Aorta (tissue), 5 donors: ENCODE measurements at regions not wholly inside any gene's neighbourhood (a gene's known extent, or its start where the extent isn't known, plus 50 kb on each side); places are given as distances from the start of the nearest gene placed in this dataset.

ENCODE experiments used
- ATAC-seq: fragments of 200-7000 bp; cut with Tn5 transposase; one replicate; pipeline ENCODE4 v1.9.1; 2022; ENCODE audit warnings: moderate library complexity; ENCODE audit not compliant: low FRiP score
- DNase-seq, 2 donors: peaks; one replicate each; pipeline ENCODE4 v3.0.0-alpha.2; 2020
- H3K27ac ChIP-seq, 2 donors: one replicate each; pipeline ENCODE4 v1.5.1; 2013; ENCODE audit warnings: low read length in 2 of 2, mild to moderate bottlenecking in 2 of 2, moderate library complexity in 2 of 2, control low read depth in 1 of 2, inconsistent platforms in 1 of 2, low read depth in 1 of 2
- H3K27me3 ChIP-seq, 2 donors: one replicate each; pipeline ENCODE4 v1.6.1; 2013; ENCODE audit warnings: control low read depth in 1 of 2, low read length in 1 of 2, mild to moderate bottlenecking in 1 of 2, moderate library complexity in 1 of 2; ENCODE audit not compliant: insufficient read depth in 2 of 2, control insufficient read depth in 1 of 2
- H3K36me3 ChIP-seq, 2 donors: one replicate each; pipeline ENCODE4 v1.6.1; 2013; ENCODE audit warnings: control low read depth in 1 of 2, low read length in 1 of 2, mild to moderate bottlenecking in 1 of 2; ENCODE audit not compliant: insufficient read depth in 2 of 2, control insufficient read depth in 1 of 2
- H3K4me1 ChIP-seq, 2 donors: one replicate each; pipeline ENCODE4 v1.6.1; 2013; ENCODE audit warnings: low read length in 2 of 2, control low read depth in 1 of 2, mild to moderate bottlenecking in 1 of 2, moderate library complexity in 1 of 2; ENCODE audit not compliant: insufficient read depth in 2 of 2, control insufficient read depth in 1 of 2
- H3K4me3 ChIP-seq, 2 donors: one replicate each; pipeline ENCODE4 v1.5.1; 2013; ENCODE audit warnings: low read length in 2 of 2, control low read depth in 1 of 2, mild to moderate bottlenecking in 1 of 2
- H3K9me3 ChIP-seq: one replicate; pipeline ENCODE4 v1.6.1; 2013; ENCODE audit warnings: mild to moderate bottlenecking, low read length; ENCODE audit not compliant: control insufficient read depth
- whole genome bisulfite sequencing, 2 donors: extraction: QIAGEN DNeasy Blood & Tissue Kit; methylation state at CpG; one replicate each; pipeline ENCODE4 v1.1.7; 2013; 5-methylcytosine and 5-hydroxymethylcytosine counted together
- intact Hi-C, 2 donors: fragments of 100-400 bp; cut with DNase I; formaldehyde crosslinking; loops; one replicate each; pipeline versions ENCODE4 v1.14.2 to v1.15.0; 2022
- donor health status: healthy with polysubstance abuse.
- donor health status: Bipolar disorder and iron deficiency.
- donor health status: DM: no; HTN: no; CAD: no.
- donor health status: DM: no; HTN: no; CAD: no.
- donor health status: DM: yes; HTN: yes; CAD: no.

DNA sequence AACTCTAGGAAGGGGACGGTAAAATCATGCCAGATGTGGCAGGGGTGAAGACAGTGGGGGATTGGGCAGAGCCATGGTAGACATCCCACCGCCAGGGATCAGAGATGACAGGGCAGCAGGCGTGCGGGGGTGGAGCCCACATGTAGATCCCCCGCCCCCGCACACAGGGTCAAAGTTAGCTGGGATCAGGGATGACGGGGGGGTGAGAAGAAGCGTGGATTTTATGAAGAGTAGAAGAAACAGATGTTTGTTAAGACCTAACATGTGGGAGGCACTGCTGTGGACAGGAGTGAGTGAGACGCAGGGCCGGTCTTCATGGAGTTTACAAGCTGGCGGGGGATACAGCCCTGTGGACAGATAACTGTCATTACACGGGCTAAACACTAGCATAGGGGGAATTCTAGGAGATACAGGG is 154.0 kb upstream of the KLF14 start:
- Histone ChIP-seq H3K9me3 (no peaks in the 10 kb centered on the region), H3K27me3 (no peaks in the 10 kb centered on the region), H3K4me3 (no peak overlapping the region), H3K4me1 (peaks cover 0 to 7% of the 10 kb centered on the region in 2 donors), H3K36me3 (peaks cover 0 to 4% of the 10 kb centered on the region in 2 donors), H3K27ac (no peak overlapping the region)
- no peak for ATAC-seq
- intact Hi-C loops, result no loop called here
- DNase-seq, result no peak
- 93 to 95% methylated on average over 12 of the region's 12 CpGs for WGBS, 2 donors

DNA sequence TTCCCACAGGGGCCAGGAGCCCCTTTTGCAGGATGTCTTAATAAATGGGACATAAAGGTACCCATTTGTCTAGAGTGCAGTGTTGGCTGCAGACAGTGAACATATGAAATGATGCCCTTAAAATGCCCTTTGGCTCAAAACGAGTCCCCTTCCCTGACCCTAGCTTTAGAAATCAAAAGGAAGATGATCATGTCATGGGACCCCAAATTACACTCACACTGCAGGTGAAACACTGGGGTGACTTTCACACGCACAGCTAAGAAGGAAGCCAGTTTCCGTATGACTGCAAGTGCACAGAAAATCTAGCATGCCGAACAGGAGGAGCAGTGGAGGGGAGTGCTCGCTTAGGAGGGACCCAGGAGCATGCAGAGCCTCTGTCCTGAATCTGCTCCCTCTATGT is 154.5 kb upstream of the KLF14 start:
- 54 to 58% methylated on average over 5 of the region's 5 CpGs for WGBS, 2 donors
- DNase-seq (no peak), ATAC-seq (no peak)
- H3K36me3 ChIP-seq, result peaks cover 0 to 4% of the 10 kb centered on the region in 2 donors
- intact Hi-C loops, result no loop called here
- H3K27ac ChIP-seq, result peak overlapping the region in 1 of 2 donors; percentile 12
- no peaks in the 10 kb centered on the region for H3K27me3 ChIP-seq
- peaks cover 0 to 7% of the 10 kb centered on the region in 2 donors for H3K4me1 ChIP-seq
- no peaks in the 10 kb centered on the region for H3K9me3 ChIP-seq
- H3K4me3 ChIP-seq, result no peak overlapping the region

DNA sequence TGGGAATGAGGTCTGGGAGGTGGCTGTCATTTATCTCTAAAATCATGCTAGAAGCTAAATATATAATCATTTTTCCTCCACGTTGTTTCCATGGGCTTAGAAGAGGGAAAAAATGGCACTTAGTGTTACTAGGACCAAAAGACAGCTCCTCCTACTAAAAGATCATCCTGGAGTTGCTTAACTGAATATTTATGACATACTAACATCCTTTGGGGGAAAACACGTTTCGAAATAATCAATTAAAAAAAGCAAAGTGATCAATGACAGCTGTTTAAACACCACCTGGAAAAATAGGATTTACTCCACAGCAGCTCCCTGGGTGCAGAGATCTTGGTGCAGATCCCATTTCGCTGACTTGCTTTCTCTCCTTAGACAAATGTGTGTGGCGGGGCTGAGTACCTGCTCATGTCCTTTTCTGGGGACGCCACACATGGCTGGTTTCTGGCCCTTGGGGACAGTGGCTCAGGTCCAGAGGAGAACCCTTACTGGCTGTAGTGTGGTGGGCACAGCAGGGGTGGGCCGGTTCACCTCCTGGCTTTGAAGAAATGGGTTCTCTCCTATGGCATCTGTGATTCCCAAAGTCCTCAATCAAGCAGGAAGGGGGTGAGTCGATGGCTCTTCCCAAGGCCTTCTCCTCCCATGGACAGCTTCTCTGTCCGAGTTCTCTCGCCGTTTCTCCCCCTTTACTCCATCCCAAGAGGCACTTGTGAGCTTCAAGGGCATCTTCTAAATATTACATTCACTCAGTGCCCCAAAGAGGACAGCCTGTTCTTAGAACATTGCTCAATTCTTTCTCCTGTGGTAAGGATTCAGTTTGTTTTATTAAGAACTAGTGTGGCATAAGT is 156.4 kb upstream of the KLF14 start:
- Histone ChIP-seq H3K27me3 (no peaks in the 10 kb centered on the region), H3K4me3 (no peak overlapping the region), H3K9me3 (no peaks in the 10 kb centered on the region), H3K36me3 (no peaks in the 10 kb centered on the region), H3K4me1 (peaks cover 0 to 5% of the 10 kb centered on the region in 2 donors), H3K27ac (peak overlapping the region; percentile 10 to 58)
- DNase-seq, result no peak
- WGBS, 2 donors, result 75 to 80% methylated on average over 11 of the region's 11 CpGs
- intact Hi-C loops, result loop anchor here in 1 of 2 donors (5.0 to 10.0 kb wide), 3 partner anchors 114 to 534 kb away; no protein-coding TSS in a partner anchor
- peak; percentile 19 for ATAC-seq

DNA sequence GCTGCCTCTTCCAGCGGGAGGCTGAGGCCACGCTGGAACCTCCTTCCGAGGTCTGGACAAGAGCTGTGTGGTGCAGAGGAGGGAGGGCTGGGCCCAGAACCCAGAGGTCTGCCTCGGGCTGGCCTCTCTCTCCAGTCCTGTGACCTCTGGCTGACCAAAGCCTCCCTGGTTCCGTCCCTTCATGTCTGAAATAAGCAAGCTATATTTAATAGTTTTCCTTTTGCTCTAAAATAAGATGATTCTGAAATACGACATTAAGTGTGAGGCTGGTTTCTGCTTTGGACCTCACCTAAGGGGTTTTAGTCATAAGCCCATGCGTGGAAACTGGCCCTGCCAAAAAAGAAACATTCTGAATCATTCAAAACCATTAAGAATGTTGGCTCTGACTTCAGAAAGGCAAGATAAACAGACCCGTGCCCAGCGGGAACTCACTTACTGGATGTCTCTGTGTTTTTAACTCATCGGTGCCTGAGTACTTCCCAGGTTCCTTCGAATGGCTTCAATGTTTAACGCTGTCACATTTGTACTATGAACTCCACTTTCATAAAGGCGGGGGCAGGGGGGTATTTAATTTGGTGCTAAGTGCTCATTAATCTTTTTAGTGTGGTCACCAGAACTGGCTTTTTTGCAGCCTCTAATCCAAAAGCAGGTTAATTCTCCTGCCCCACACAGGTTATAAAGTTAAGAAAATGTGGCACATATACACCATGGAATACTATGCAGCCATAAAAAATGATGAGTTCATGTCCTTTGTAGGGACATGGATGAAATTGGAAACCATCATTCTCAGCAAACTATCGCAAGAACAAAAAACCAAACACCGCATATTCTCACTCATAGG is 157.5 kb upstream of the KLF14 start:
- no peaks in the 10 kb centered on the region for H3K36me3 ChIP-seq

GRCh38 chr7:130893441-130893894 is 159.5 kb upstream of the KLF14 start:
- H3K36me3 ChIP-seq, result no peaks in the 10 kb centered on the region
- H3K9me3 ChIP-seq, result no peaks in the 10 kb centered on the region
- H3K4me1 ChIP-seq, result peaks cover 0 to 3% of the 10 kb centered on the region in 2 donors
- no peak overlapping the region for H3K4me3 ChIP-seq
- DNase-seq, result no peak
- H3K27ac ChIP-seq, result peak overlapping the region; percentile 47 to 80
- 6 to 9% methylated on average over 7 of the region's 7 CpGs for WGBS, 2 donors
- peak; percentile 45 for ATAC-seq
- intact Hi-C loops, result loop anchor here in 1 of 2 donors (5.0 to 10.0 kb wide), 3 partner anchors 111 to 531 kb away; no protein-coding TSS in a partner anchor
- no peaks in the 10 kb centered on the region for H3K27me3 ChIP-seq

More for the DNA sequence above, 157.5 kb upstream of the KLF14 start:
- peak; percentile 85 for ATAC-seq
- WGBS, 2 donors, result 12 to 16% methylated on average over 13 of the region's 15 CpGs
- no peak overlapping the region for H3K4me3 ChIP-seq
- intact Hi-C loops, result loop anchor here in 1 of 2 donors (5.0 to 10.0 kb wide), 3 partner anchors 113 to 533 kb away; no protein-coding TSS in a partner anchor
- DNase-seq, result peak; percentile 80 to 85
- H3K27ac ChIP-seq, result peak overlapping the region; percentile 10 to 99
- H3K9me3 ChIP-seq, result no peaks in the 10 kb centered on the region
- H3K27me3 ChIP-seq, result no peaks in the 10 kb centered on the region
- H3K4me1 ChIP-seq, result peaks cover 0 to 5% of the 10 kb centered on the region in 2 donors

- ATAC-seq (no peak), DNase-seq (peak; percentile 66 to 87)
- H3K27ac ChIP-seq, result peak overlapping the region; percentile 30 to 80
- H3K27me3 ChIP-seq, result no peaks in the 10 kb centered on the region
- intact Hi-C loops, result loop anchor here in 1 of 2 donors (5.0 to 10.0 kb wide), 3 partner anchors 110 to 530 kb away; no protein-coding TSS in a partner anchor
- 43 to 47% methylated on average over 14 of the region's 14 CpGs for WGBS, 2 donors
- H3K4me3 ChIP-seq, result no peak overlapping the region
- no peaks in the 10 kb centered on the region for H3K9me3 ChIP-seq
- no peaks in the 10 kb centered on the region for H3K4me1 ChIP-seq
- no peaks in the 10 kb centered on the region for H3K36me3 ChIP-seq
Observed at GRCh38 chr7:130894146-130894908, 160.3 kb upstream of the KLF14 start.

DNA sequence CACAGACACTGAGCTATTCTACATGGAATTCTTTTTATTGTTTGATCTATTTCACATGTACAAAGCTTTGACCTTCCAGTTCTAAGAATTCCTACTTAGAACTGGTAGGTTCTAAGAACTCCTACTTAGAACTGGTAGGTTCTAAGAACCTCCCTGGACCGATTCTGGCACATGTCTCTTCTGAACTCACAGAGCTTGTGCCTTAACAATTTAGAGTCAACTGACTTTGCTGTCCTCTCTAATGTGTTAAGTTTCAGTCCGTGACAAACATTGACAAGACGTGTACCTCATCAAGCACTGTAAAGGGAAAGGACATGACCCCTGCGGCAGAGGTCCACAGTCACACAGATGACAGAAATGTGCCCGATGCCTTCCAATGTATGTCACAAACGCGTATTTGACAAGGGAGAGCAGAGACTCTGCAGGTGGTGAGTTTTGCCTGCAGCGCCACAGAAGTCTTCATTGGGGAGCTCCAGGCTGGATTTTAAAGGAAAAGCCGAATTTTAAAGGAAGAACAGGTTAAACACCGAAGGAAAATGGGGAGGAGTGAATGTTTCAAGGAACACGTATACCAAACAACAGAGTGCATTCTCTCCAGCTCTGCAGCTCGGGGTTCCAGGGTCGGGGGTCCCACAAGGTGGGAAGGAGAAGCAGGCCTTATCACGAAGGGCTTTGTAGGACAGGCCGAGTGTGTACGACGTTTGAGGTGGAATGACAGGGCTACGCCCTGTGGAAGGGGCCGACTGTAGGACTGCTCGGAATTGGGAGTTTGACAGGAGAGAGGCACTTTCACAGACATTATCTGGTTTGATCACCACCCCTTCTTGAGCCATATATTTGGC is 161.1 kb upstream of the KLF14 start:
- ATAC-seq (no peak), DNase-seq (no peak)
- Histone ChIP-seq H3K4me3 (no peak overlapping the region), H3K27ac (peak overlapping the region in 1 of 2 donors; percentile 30), H3K9me3 (no peaks in the 10 kb centered on the region), H3K36me3 (no peaks in the 10 kb centered on the region), H3K4me1 (no peaks in the 10 kb centered on the region), H3K27me3 (no peaks in the 10 kb centered on the region)
- WGBS, 2 donors, result 71 to 74% methylated on average over 20 of the region's 20 CpGs
- intact Hi-C loops, result loop anchor here (5.0 to 10.0 kb wide), 5 partner anchors 110 to 530 kb away; no protein-coding TSS in a partner anchor
